MM.1S (cell line): ENCODE measurements at regions not wholly inside any gene's neighbourhood (a gene's known extent, or its start where the extent isn't known, plus 50 kb on each side); places are given as distances from the start of the nearest gene placed in this dataset.

ENCODE experiments used
- CTCF ChIP-seq: fragments of 300-600 bp; sonication (generic); IDR thresholded peaks from 2 replicates; pipeline ENCODE4 v1.5.1; 2016; ENCODE audit warnings: antibody characterized with exemption, low read length, mixed read lengths
- EZH2 ChIP-seq: fragments of 300-600 bp; sonication (generic); optimal IDR thresholded peaks from 2 replicates; pipeline ENCODE3; 2017; ENCODE audit warnings: low read depth, mild to moderate bottlenecking, antibody characterized with exemption, low read length, mixed read lengths

GRCh38 chr5:18455521-18455920, 821.3 kb downstream of the TAF11L14 start:
- TF ChIP-seq EZH2, result no peak
- no peak for TF ChIP-seq CTCF
